NCI-H1105 (cell line): ENCODE measurements at regions not wholly inside any gene's neighbourhood (a gene's known extent, or its start where the extent isn't known, plus 50 kb on each side); places are given as distances from the start of the nearest gene placed in this dataset.
"Not testable (repeated sequence)": the region's sequence is repeated elsewhere in the genome, so short reads cannot be mapped to it uniquely, and the experiment has no call there.

Experiments
- DNase-seq: peaks from one replicate; lab custom pipeline; 2025; lab: John Stamatoyannopoulos, UW

GRCh38 chr7:149604521-149604920 lies 106.9 kb upstream of the ZNF746 start:
- DNase-seq, result no peak

- DNase-seq, result not testable (repeated sequence)
Measured at GRCh38 chr7:149600669-149601330, 103.2 kb upstream of the ZNF746 start.

DNA sequence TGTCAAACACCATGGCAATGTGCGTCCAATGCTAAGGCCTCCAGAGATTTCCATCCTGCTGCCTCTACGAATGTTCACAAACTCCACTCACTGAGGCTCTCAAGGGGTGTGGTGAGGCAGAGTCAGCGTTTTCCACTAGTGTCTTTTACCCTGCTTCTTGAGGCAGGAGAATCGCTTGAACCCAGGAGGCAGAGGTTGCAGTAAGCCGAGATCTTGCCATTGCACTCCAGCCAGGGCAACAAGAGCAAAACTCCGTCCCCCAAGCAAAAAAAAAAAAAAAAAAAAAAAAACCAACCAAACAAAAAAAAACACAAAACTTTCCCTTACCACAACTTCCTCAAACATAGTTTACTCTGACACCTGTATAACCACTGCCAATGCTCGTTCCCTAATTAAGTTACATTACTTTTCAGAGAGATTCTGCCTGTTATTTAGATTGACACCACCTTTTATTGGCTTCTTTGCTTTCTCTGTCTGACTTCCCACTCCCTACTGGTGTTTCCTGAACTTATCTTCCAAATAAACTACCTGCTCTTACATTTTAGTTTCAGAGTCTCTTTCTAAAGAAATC lies 102.1 kb upstream of the ZNF746 start:
- no peak for DNase-seq

DNA sequence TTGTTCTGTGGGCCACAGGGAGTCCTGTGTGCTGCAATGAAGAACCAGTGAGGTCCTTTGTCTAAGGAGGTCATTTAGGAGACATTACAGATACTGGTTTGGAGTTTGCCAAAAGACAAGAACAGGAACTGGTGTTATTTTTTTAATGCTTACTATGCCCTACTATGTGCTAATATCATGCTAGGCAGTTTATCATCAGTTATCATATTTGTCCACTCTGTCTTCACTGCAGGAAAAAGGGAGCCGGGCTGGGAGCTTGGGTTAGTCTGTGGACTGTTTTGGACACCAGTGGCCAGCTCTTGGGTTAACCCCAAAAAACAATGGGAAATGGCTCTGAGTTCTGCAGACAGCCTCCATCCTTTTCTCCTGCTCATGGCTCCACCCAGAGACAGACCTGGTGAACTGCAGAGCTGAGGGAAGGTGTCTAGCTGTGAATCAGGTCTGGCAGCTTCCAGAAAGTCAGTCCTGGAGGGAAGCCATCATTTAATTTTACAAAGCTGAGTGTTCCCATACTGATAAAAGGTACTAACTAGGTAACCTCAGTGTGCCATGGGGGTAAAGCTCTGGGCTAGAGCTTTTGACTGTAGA lies 101.2 kb upstream of the ZNF746 start:
- DNase-seq, result no peak

GRCh38 chr7:149597789-149598188 lies 100.2 kb upstream of the ZNF746 start:
- not testable (repeated sequence) for DNase-seq

DNA sequence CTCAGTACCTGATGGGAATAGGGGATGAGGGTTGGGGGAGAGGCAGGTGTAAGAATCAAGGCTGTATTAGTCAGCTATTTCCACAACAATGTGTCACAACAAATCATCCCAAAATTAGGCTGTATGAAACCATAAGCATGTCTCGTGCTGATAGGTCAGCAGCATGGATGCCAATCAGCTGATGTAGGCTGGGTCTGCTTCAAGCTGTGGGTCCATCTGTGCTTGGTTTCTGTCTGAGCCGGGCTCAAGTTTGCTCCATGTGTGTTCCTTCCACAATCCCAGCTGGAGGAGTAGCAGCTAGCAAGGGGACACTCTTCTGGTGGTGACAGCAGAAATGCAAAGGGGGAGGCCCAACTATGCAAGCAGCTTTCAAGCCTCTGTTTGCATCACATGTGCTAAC lies 97.9 kb upstream of the ZNF746 start:
- no peak for DNase-seq

GRCh38 chr7:149595078-149595477 lies 97.5 kb upstream of the ZNF746 start:
- DNase-seq, result no peak

- no peak for DNase-seq
Measured at GRCh38 chr7:149588930-149589329, 91.3 kb upstream of the ZNF746 start.

GRCh38 chr7:149586646-149587645 lies 89.3 kb upstream of the ZNF746 start:
- no peak for DNase-seq

- DNase-seq, result no peak
Measured at GRCh38 chr7:149584530-149584929, 86.9 kb upstream of the ZNF746 start.

GRCh38 chr7:149584009-149584408 lies 86.4 kb upstream of the ZNF746 start:
- no peak for DNase-seq

DNA sequence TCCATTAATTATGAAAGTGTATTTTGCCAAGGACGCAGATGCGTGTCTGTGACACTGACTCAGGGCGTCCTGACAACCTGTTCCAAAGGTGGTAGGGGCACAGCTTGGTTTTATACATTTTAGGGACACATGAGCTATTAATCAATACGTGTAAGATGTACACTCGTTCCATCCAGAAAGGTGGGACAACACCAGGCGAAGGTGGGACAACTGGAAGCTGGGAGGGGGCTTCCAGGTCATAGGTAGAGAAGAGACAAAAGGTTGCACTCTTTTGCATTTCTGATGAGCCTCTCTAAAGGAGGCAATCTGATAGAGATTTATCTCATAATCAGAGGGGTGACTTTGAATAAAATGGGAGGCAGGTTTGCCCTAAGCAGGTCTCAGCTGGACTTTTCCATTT lies 82.7 kb upstream of the ZNF746 start:
- no peak for DNase-seq

DNA sequence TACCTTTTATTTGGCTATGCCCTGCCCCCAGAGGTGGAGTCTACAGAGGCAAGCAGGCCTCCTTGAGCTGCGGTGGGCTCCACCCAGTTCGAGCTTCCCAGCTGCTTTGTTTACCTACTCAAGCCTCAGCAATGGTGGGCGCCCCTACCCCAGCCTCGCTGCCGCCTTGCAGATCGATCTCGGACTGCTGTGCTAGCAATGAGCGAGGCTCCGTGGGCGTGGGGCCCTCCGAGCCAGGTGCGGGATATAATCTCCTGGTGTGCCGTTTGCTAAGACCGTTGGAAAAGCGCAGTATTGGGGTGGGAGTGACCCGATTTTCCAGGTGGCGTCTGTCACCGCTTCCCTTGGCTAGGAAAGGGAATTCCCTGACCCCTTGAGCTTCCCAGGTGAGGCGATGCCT lies 81.8 kb upstream of the ZNF746 start:
- not testable (repeated sequence) for DNase-seq

DNA sequence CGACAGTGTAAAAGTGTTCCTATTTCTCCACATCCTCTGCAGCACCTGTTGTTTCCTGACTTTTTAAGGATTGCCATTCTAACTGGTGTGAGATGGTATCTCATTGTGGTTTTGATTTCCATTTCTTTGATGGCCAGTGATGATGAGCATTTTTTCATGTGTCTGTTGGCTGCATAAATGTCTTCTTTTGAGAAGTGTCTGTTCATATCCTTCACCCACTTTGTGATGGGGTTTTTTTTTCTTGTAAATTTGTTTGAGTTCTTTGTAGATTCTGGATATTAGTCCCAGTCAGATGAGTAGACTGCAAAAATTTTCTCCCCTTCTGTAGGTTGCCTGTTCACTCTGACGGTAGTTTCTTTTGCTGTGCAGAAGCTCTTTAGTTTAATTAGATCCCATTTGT lies 76.8 kb upstream of the ZNF746 start:
- not testable (repeated sequence) for DNase-seq

DNA sequence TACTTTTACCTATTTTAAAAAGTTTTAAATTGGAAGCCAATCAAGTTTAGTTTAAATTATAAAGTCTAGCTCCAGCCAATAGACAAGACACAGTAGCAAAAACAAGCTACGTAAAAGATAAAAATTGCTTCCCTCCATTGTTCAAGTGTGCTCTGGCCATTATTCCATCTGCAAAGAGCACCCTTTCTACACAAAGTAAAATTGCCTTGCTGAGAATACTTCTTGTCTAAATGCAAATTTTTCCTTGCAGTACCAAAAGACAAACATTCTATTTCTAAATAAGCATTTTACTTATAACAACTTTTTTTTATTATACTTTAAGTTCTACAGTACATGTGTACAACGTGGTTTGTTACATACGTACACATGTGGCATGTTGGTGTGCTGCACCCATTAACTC lies 75.9 kb upstream of the ZNF746 start:
- DNase-seq, result no peak

- not testable (repeated sequence) for DNase-seq
Measured at GRCh38 chr7:149572920-149573319, 75.3 kb upstream of the ZNF746 start.

DNA sequence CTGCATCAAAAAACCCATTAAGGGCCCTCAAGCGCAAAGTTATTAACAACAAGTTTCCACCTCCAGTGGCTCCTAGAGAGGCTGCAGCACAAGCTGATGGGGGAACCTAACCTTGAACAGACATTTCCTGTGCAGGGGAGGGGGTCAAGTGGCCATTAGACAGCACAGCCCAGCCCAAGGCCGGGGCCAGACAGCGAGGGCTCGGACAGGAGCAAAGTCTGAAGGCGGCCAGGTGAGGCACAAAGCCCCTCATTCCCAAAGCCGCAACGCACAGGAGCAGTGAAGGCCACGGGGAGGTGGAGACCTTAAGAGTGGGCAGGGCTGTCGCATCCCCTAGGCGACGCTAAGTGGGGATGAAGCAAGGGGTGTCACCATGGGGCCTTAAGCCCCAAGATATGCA lies 73.2 kb upstream of the ZNF746 start:
- no peak for DNase-seq

- no peak for DNase-seq
Measured at GRCh38 chr7:149569726-149570422, 72.3 kb upstream of the ZNF746 start.

GRCh38 chr7:149569025-149569725 lies 71.6 kb upstream of the ZNF746 start:
- no peak for DNase-seq

DNA sequence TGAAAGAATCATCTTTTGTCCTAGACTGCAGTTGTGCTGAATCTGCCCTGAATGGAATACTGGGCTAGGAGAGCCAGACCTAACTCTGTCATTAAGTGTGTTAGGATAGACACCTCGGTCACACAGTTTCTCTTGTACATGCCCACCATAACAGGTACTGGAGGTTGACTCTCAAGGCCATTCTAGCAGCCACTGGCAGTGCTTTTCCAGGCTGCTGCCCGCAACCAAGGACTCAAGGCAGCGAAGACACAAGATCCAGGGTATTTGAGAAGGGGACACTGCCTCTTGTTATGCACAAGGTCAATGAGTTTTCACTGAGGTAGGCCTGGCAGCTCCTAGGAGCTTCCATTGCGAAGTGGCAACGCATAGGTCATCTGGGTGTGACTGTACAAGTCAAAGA lies 70.6 kb upstream of the ZNF746 start:
- DNase-seq, result no peak

GRCh38 chr7:149566103-149566502 lies 68.5 kb upstream of the ZNF746 start:
- DNase-seq, result no peak
